Mammary epithelial cell (primary cell): ENCODE measurements at regions not wholly inside any gene's neighbourhood (a gene's known extent, or its start where the extent isn't known, plus 50 kb on each side); places are given as distances from the start of the nearest gene placed in this dataset.

ENCODE experiments used
- CTCF ChIP-seq, 2 donors: IDR thresholded peaks in 1 of 2; conservative IDR thresholded peaks in 1 of 2; 2 replicates each; pipeline ENCODE4 v1.5.1; 2011 to 2012; ENCODE audit warnings: inconsistent platforms in 2 of 2, low read length in 2 of 2, mild to moderate bottlenecking in 2 of 2, control low read depth in 1 of 2, low read depth in 1 of 2; ENCODE audit not compliant: insufficient read depth in 1 of 2; ENCODE audit errors: extremely low read depth in 1 of 2
- EZH2 ChIP-seq: IDR thresholded peaks from 2 replicates; pipeline ENCODE4 v1.6.1; 2012; ENCODE audit warnings: low read length, inconsistent platforms, borderline replicate concordance

- no peak for TF ChIP-seq CTCF (conservative IDR thresholded peaks at IDR 0.05 in 1 of 2, IDR thresholded peaks at IDR 0.05 in 1 of 2; ENCODE audit: extremely low read depth in 1 of 2, insufficient read depth in 1 of 2, low read depth in 1 of 2, low read length in 2 of 2)
- TF ChIP-seq EZH2 = no peak
Measured at GRCh38 chr12:24287963-24288362, 338.5 kb upstream of the SOX5 start.
